SK-N-SH (cell line): ENCODE measurements at regions not wholly inside any gene's neighbourhood (a gene's known extent, or its start where the extent isn't known, plus 50 kb on each side); places are given as distances from the start of the nearest gene placed in this dataset.

Experiments used
- CTCF ChIA-PET: fragments of 300-600, 350-600 bp; formaldehyde crosslinking; extraction: SDS; loops from one replicate; lab custom pipeline; 2021; lab: Yijun Ruan, JAX
- POLR2A ChIA-PET: fragments of 350-600 bp; sonication (Branson Sonifier 250); formaldehyde crosslinking; extraction: SDS; loops from one replicate; lab custom pipeline; 2020; ENCODE audit warnings: antibody characterized with exemption, inconsistent platforms; lab: Yijun Ruan, JAX
- DNase-seq: peaks from one replicate; pipeline ENCODE4 v3.0.0; 2012
- H2AFZ ChIP-seq: fragments of 200-600 bp; sonication (generic); 2 replicates; pipeline ENCODE4 v1.8.1; 2016; ENCODE audit warnings: antibody characterized with exemption, mild to moderate bottlenecking, low read depth
- H3F3A ChIP-seq: fragments of 200-600 bp; sonication (generic); replicated peaks from 2 replicates; pipeline ENCODE3; 2016; ENCODE audit warnings: antibody characterized with exemption, mild to moderate bottlenecking; ENCODE audit not compliant: insufficient read depth
- H3K27ac ChIP-seq, 2 experiments: fragments of 200-500 bp in 1 of 2; fragments of 200-600 bp in 1 of 2; sonication (Bioruptor generic) in 1 of 2; sonication (generic), shearing (Covaris generic) in 1 of 2; 2 replicates each; pipeline versions ENCODE4 v1.5.1 to v1.6.1; 2014 to 2016; ENCODE audit warnings: low read depth in 2 of 2, inconsistent platforms in 1 of 2, low read length in 1 of 2, mild to moderate bottlenecking in 1 of 2, mixed read lengths in 1 of 2
- H3K27me3 ChIP-seq: fragments of 200-600 bp; sonication (generic), shearing (Covaris generic); 2 replicates; pipeline ENCODE4 v1.6.1; 2016; ENCODE audit warnings: mixed run types; ENCODE audit not compliant: insufficient read depth
- H3K36me3 ChIP-seq, 2 experiments: fragments of 200-500 bp in 1 of 2; fragments of 200-600 bp in 1 of 2; sonication (Bioruptor generic) in 1 of 2; sonication (generic) in 1 of 2; replicated peaks in 1 of 2; 2 replicates each; pipeline versions ENCODE3 to v1.5.1; 2014 to 2016; ENCODE audit warnings: low read length in 1 of 2, mild to moderate bottlenecking in 1 of 2; ENCODE audit not compliant: insufficient read depth in 2 of 2, control insufficient read depth in 1 of 2
- H3K4me1 ChIP-seq, 2 experiments: fragments of 200-500 bp in 1 of 2; fragments of 200-600 bp in 1 of 2; sonication (Bioruptor generic) in 1 of 2; sonication (generic), shearing (Covaris generic) in 1 of 2; 2 replicates each; pipeline versions ENCODE4 v1.5.1 to v1.6.1; 2014 to 2016; ENCODE audit warnings: low read depth in 1 of 2, low read length in 1 of 2, mixed run types in 1 of 2; ENCODE audit not compliant: insufficient read depth in 2 of 2, control insufficient read depth in 1 of 2
- H3K4me2 ChIP-seq: fragments of 200-600 bp; sonication (generic), shearing (Covaris generic); 2 replicates; pipeline ENCODE4 v1.6.1; 2017; ENCODE audit warnings: mixed run types
- H3K4me3 ChIP-seq, 2 experiments: fragments of 200-500 bp in 1 of 2; fragments of 200-600 bp in 1 of 2; sonication (Bioruptor generic) in 1 of 2; sonication (generic), shearing (Covaris generic) in 1 of 2; 2 replicates each; pipeline versions ENCODE4 v1.5.1 to v1.8.1; 2014 to 2016; ENCODE audit warnings: low read depth in 2 of 2, inconsistent platforms in 1 of 2, low read length in 1 of 2, mild to moderate bottlenecking in 1 of 2, mixed read lengths in 1 of 2, moderate library complexity in 1 of 2
- H3K79me2 ChIP-seq: fragments of 200-600 bp; sonication (generic); 2 replicates; pipeline ENCODE4 v1.8.1; 2017; ENCODE audit warnings: mild to moderate bottlenecking; ENCODE audit not compliant: insufficient read depth
- H3K9ac ChIP-seq: fragments of 200-600 bp; sonication (generic); 2 replicates; pipeline ENCODE4 v1.6.1; 2017; ENCODE audit warnings: mixed run types
- H3K9me2 ChIP-seq: fragments of 200-600 bp; sonication (generic); 2 replicates; pipeline ENCODE4 v1.6.1; 2017; ENCODE audit warnings: mixed run types
- H3K9me3 ChIP-seq: fragments of 200-600 bp; sonication (generic); 2 replicates; pipeline ENCODE4 v1.6.1; 2017; ENCODE audit warnings: mixed run types, mild to moderate bottlenecking, moderate library complexity
- H4K20me1 ChIP-seq: fragments of 200-600 bp; sonication (generic); 2 replicates; pipeline ENCODE4 v1.6.1; 2017; ENCODE audit warnings: mild to moderate bottlenecking, mixed run types; ENCODE audit not compliant: insufficient read depth
- CHD2 ChIP-seq: fragments of 150-350 bp; IDR thresholded peaks from 2 replicates; pipeline ENCODE4 v1.6.1; 2018; ENCODE audit warnings: low read length; ENCODE audit not compliant: partially characterized antibody
- CTCF ChIP-seq: fragments of 200-600 bp; sonication (generic); IDR thresholded peaks from 2 replicates; pipeline ENCODE4 v1.6.1; 2017; ENCODE audit warnings: antibody characterized with exemption, mild to moderate bottlenecking, moderate library complexity
- EP300 ChIP-seq, 2 experiments: IDR thresholded peaks; 2 replicates each; pipeline versions ENCODE4 v1.4.0 to v1.6.1; 2012; ENCODE audit warnings: borderline replicate concordance in 1 of 2, low read depth in 1 of 2, low read length in 1 of 2
- EZH2phosphoT487 ChIP-seq: fragments of 200-600 bp; sonication (generic); IDR thresholded peaks from 2 replicates; pipeline ENCODE4 v1.6.1; 2017; ENCODE audit warnings: low read depth, mixed run types, mild to moderate bottlenecking, antibody characterized with exemption, moderate library complexity, borderline replicate concordance
- FOSL2 ChIP-seq: IDR thresholded peaks from 2 replicates; pipeline ENCODE4 v1.4.0; 2012; ENCODE audit warnings: low read depth, mild to moderate bottlenecking, moderate library complexity, borderline replicate concordance
- GATA2 ChIP-seq: sonication (generic); formaldehyde crosslinking; IDR thresholded peaks from 2 replicates; pipeline ENCODE4 v1.5.0; 2020; ENCODE audit warnings: mild to moderate bottlenecking, missing genetic modification reagents
- IRF3 ChIP-seq: fragments of 150-350 bp; IDR thresholded peaks from 2 replicates; pipeline ENCODE4 v1.6.1; 2016; ENCODE audit warnings: mild to moderate bottlenecking, low read depth, low read length
- JUND ChIP-seq: IDR thresholded peaks from 2 replicates; pipeline ENCODE4 v1.4.0; 2012
- MAX ChIP-seq: IDR thresholded peaks from 2 replicates; pipeline ENCODE4 v1.4.0; 2012; ENCODE audit warnings: low read depth
- MEF2A ChIP-seq: IDR thresholded peaks from 2 replicates; pipeline ENCODE4 v1.4.0; 2012; ENCODE audit warnings: low read depth, borderline replicate concordance
- NFIC ChIP-seq: IDR thresholded peaks from 2 replicates; pipeline ENCODE4 v1.4.0; 2012; ENCODE audit warnings: borderline replicate concordance
- POLR2AphosphoS5 ChIP-seq: IDR thresholded peaks from 2 replicates; pipeline ENCODE4 v1.6.1; 2012; ENCODE audit warnings: low read depth, low read length
- RAD21 ChIP-seq: IDR thresholded peaks from 2 replicates; pipeline ENCODE4 v1.6.1; 2012; ENCODE audit warnings: mild to moderate bottlenecking, low read length
- REST ChIP-seq: IDR thresholded peaks from 2 replicates; pipeline ENCODE4 v1.6.1; 2012; ENCODE audit warnings: mild to moderate bottlenecking, low read depth, low read length, moderate library complexity
- RFX5 ChIP-seq: IDR thresholded peaks from 2 replicates; pipeline ENCODE4 v1.6.1; 2012; ENCODE audit warnings: mild to moderate bottlenecking, improper control_type of control experiment, low read length
- RXRA ChIP-seq: IDR thresholded peaks from 2 replicates; pipeline ENCODE4 v1.4.0; 2012; ENCODE audit warnings: low read depth, mild to moderate bottlenecking, borderline replicate concordance
- TAF1 ChIP-seq: IDR thresholded peaks from 2 replicates; pipeline ENCODE4 v1.6.1; 2012; ENCODE audit warnings: low read depth, mild to moderate bottlenecking, low read length, moderate library complexity, borderline replicate concordance
- USF2 ChIP-seq: fragments of 150-350 bp; IDR thresholded peaks from 2 replicates; pipeline ENCODE4 v1.6.1; 2017; ENCODE audit warnings: antibody characterized with exemption, low read length, low read depth, borderline replicate concordance
- WGBS: methylation state at CpG from one replicate; pipeline ENCODE4 v1.1.6; 2017; ENCODE audit warnings: low lambda C conversion rate; 5-methylcytosine and 5-hydroxymethylcytosine counted together

- Histone ChIP-seq H3K9me3 (peaks cover 12% of the 10 kb centered on the region; the same call in 1 of the 2 replicates), H3K9ac (no peak overlapping the region), H3K79me2 (no peaks in the 10 kb centered on the region), H3K36me3 (no peaks in the 10 kb centered on the region), H4K20me1 (no peaks in the 10 kb centered on the region), H3K4me1 (no peaks in the 10 kb centered on the region; a peak in 1 of 4 replicates), H3K4me2 (no peak overlapping the region), H2AFZ (no peak overlapping the region), H3K27ac (no peak overlapping the region), H3K4me3 (no peak overlapping the region), H3K27me3 (no peaks in the 10 kb centered on the region), H3F3A (no peaks in the 10 kb centered on the region), H3K9me2 (no peaks in the 10 kb centered on the region)
- TF ChIP-seq NFIC (no peak), CTCF (no peak), TAF1 (no peak), REST (no peak), POLR2AphosphoS5 (no peak), RAD21 (no peak), USF2 (no peak), EZH2phosphoT487 (no peak), GATA2 (CRISPR knock-in tag) (no peak), FOSL2 (no peak), MEF2A (no peak), IRF3 (no peak), JUND (no peak), MAX (no peak), CHD2 (no peak), RXRA (no peak), EP300 (IDR thresholded peaks at IDR 0.05; ENCODE audit: borderline replicate concordance in 1 of 2, low read depth in 1 of 2, low read length in 1 of 2) (no peak), RFX5 (no peak)
- ChIA-PET POLR2A (no interaction called here), CTCF (interaction anchor here (0.8 to 0.9 kb wide), 2 partner anchors 13 to 120 kb away, joined by 3 read pairs; no protein-coding TSS in a partner anchor)
- DNase-seq, result no peak
- WGBS, result 90% methylated on average over 8 of the region's 8 CpGs
These were observed 53.7 kb downstream of the NACA2 start for GRCh38 chr17:61537264-61537771.
